Colonic mucosa (tissue), 4 donors: ENCODE measurements at regions not wholly inside any gene's neighbourhood (a gene's known extent, or its start where the extent isn't known, plus 50 kb on each side); places are given as distances from the start of the nearest gene placed in this dataset.

ENCODE experiments used
- DNase-seq: peaks from one replicate; pipeline ENCODE4 v3.0.0-alpha.2; 2020
- H3K27ac ChIP-seq: fragments of 200-600 bp; one replicate; pipeline ENCODE4 v1.8.0; 2021
- H3K27me3 ChIP-seq: fragments of 200-600 bp; one replicate; pipeline ENCODE4 v1.8.0; 2021
- H3K36me3 ChIP-seq: fragments of 200-600 bp; one replicate; pipeline ENCODE4 v1.8.0; 2021
- H3K4me1 ChIP-seq: fragments of 200-600 bp; one replicate; pipeline ENCODE4 v1.8.0; 2021; ENCODE audit warnings: mild to moderate bottlenecking
- H3K4me3 ChIP-seq: fragments of 200-600 bp; one replicate; pipeline ENCODE4 v1.8.0; 2021
- H3K9ac ChIP-seq, 2 donors: one replicate each; pipeline ENCODE4 v1.7.0; 2013; ENCODE audit warnings: control low read depth in 2 of 2, low read depth in 2 of 2, low read length in 2 of 2
- H3K9me3 ChIP-seq: fragments of 200-600 bp; one replicate; pipeline ENCODE4 v1.8.0; 2021
- CTCF ChIP-seq: fragments of 200-600 bp; IDR thresholded peaks from one replicate; pipeline ENCODE4 v1.8.0; 2022; ENCODE audit warnings: antibody characterized with exemption, mild to moderate bottlenecking
- intact Hi-C: fragments of 100-400 bp; cut with DNase I; formaldehyde crosslinking; loops from one replicate; pipeline ENCODE4 v1.14.1; 2022
- donor health status: healthy.
- donor health status: DM: no; HTN: no; CAD: no.
- donor health status: DM: no; HTN: no; CAD: no.

GRCh38 chrX:26347171-26347570, 131.2 kb downstream of the MAGEB5 start:
- Histone ChIP-seq H3K9ac (no peak overlapping the region), H3K27me3 (no peaks in the 10 kb centered on the region), H3K36me3 (no peaks in the 10 kb centered on the region), H3K4me1 (no peaks in the 10 kb centered on the region), H3K9me3 (no peaks in the 10 kb centered on the region), H3K4me3 (no peak overlapping the region), H3K27ac (no peak overlapping the region)
- intact Hi-C loops = no loop called here
- TF ChIP-seq CTCF = no peak
- no peak for DNase-seq

- no peak overlapping the region for H3K9ac ChIP-seq
- no peaks in the 10 kb centered on the region for H3K27me3 ChIP-seq
- no peak for TF ChIP-seq CTCF
- no peak overlapping the region for H3K27ac ChIP-seq
- H3K4me1 ChIP-seq = no peaks in the 10 kb centered on the region
- H3K4me3 ChIP-seq = no peak overlapping the region
- H3K9me3 ChIP-seq = no peaks in the 10 kb centered on the region
- intact Hi-C loops = no loop called here
- no peaks in the 10 kb centered on the region for H3K36me3 ChIP-seq
- no peak for DNase-seq
These were observed 118.3 kb downstream of the MAGEB5 start for GRCh38 chrX:26334232-26334631.

GRCh38 chrX:26328608-26329319, 112.8 kb downstream of the MAGEB5 start:
- Histone ChIP-seq H3K27ac (no peak overlapping the region), H3K27me3 (no peaks in the 10 kb centered on the region), H3K4me3 (no peak overlapping the region), H3K4me1 (no peaks in the 10 kb centered on the region), H3K36me3 (no peaks in the 10 kb centered on the region), H3K9ac (no peak overlapping the region), H3K9me3 (no peaks in the 10 kb centered on the region)
- intact Hi-C loops = no loop called here
- DNase-seq = no peak
- TF ChIP-seq CTCF = no peak

- Histone ChIP-seq H3K4me1 (no peaks in the 10 kb centered on the region), H3K27ac (no peak overlapping the region), H3K27me3 (no peaks in the 10 kb centered on the region), H3K9ac (no peak overlapping the region), H3K4me3 (no peak overlapping the region), H3K36me3 (no peaks in the 10 kb centered on the region), H3K9me3 (no peaks in the 10 kb centered on the region)
- no peak for DNase-seq
- intact Hi-C loops = no loop called here
- no peak for TF ChIP-seq CTCF
These were observed 93.3 kb downstream of the MAGEB5 start for GRCh38 chrX:26309262-26309661.

- no peak overlapping the region for H3K27ac ChIP-seq
- no peaks in the 10 kb centered on the region for H3K36me3 ChIP-seq
- H3K4me1 ChIP-seq = no peaks in the 10 kb centered on the region
- no peak overlapping the region for H3K4me3 ChIP-seq
- no peak for DNase-seq
- no peak for TF ChIP-seq CTCF
- H3K27me3 ChIP-seq = no peaks in the 10 kb centered on the region
- no peaks in the 10 kb centered on the region for H3K9me3 ChIP-seq
- H3K9ac ChIP-seq = no peak overlapping the region
- intact Hi-C loops = no loop called here
These were observed 79.5 kb downstream of the MAGEB5 start for GRCh38 chrX:26295425-26295824.
